D721Med (cell line): ENCODE measurements at regions not wholly inside any gene's neighbourhood (a gene's known extent, or its start where the extent isn't known, plus 50 kb on each side); places are given as distances from the start of the nearest gene placed in this dataset.

Experiments used
- DNase-seq: peaks from one replicate; pipeline ENCODE4 v3.0.0; 2011; ENCODE audit warnings: low spot score; ENCODE audit not compliant: insufficient read length
- FAIRE-seq: peaks from 2 replicates; lab custom pipeline; 2011; peaks lifted over from hg19 to GRCh38; lab: Jason Lieb, UNC
- CTCF ChIP-seq: IDR thresholded peaks from 2 replicates; pipeline ENCODE4 v1.5.1; 2012; ENCODE audit warnings: mild to moderate bottlenecking, control low read depth; ENCODE audit not compliant: insufficient read depth; ENCODE audit errors: missing control alignments

GRCh38 chr4:100722133-100722532 lies 204.3 kb upstream of the EMCN start:
- TF ChIP-seq CTCF, result no peak
- FAIRE-seq, result no peak
- DNase-seq, result no peak

- FAIRE-seq (no peak), DNase-seq (no peak)
- no peak for TF ChIP-seq CTCF
Observed at GRCh38 chr4:100721490-100721889, 203.7 kb upstream of the EMCN start.

DNA sequence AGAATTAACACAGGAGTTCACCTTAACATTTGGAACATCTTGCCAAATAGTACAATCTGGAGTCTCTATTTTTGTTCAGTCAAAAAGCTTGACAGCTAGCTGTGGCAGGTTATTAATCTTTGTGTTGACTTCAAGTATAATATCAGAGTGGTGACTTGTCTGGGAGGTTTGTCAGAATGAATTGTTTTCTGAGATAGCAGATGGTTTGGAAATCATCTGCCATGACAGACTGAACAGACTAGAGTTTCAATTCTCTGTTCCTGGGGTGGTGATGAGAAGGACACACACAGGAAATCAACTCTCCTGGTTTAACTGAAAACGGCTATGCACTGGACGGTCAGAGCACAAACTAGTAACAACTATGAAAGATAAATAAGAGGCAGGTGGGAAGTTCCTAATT lies 203.3 kb upstream of the EMCN start:
- DNase-seq, result no peak
- TF ChIP-seq CTCF, result no peak
- no peak for FAIRE-seq

- DNase-seq (no peak), FAIRE-seq (no peak)
- no peak for TF ChIP-seq CTCF
Observed at GRCh38 chr4:100716416-100716815, 198.6 kb upstream of the EMCN start.

DNA sequence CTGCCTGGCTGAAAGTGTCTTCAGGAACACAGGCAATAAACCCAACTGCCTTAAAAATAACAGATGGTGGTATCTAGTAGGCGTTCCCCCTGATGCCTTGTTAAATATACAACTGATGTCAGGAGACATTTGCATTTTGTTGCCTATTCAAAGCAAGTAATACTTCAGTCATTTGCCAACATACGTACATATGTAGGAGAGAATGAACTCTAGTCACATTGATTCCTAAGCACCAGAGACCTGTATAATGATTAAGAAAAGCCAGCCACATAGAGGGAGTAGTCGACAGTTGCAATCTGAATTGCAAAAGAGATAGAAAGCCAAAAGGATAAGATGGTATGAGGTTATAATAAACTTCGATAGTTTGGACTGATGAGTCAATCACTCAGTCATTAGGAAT lies 191.0 kb upstream of the EMCN start:
- no peak for TF ChIP-seq CTCF
- FAIRE-seq, result no peak

DNA sequence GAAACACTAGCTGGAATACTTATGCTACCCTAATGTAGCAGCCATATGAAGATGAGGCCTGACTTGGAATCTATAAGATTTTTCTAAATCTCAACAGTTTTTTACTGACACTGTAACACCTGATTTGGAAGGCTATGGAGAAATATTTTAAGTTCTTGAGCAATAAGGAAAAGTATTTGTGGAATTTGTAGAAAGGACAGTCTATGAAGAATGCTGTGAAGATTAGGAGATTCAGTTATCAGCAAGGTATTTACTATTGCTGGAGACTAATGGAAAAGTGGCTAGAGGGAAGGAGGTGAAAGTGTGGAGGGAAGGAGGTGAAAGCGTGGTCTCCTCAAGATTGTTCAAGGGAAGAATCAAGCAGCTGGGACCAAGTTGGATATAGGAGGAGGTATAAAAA lies 190.0 kb upstream of the EMCN start:
- DNase-seq, result no peak

More for the DNA sequence above, 191.0 kb upstream of the EMCN start:
- no peak for DNase-seq

DNA sequence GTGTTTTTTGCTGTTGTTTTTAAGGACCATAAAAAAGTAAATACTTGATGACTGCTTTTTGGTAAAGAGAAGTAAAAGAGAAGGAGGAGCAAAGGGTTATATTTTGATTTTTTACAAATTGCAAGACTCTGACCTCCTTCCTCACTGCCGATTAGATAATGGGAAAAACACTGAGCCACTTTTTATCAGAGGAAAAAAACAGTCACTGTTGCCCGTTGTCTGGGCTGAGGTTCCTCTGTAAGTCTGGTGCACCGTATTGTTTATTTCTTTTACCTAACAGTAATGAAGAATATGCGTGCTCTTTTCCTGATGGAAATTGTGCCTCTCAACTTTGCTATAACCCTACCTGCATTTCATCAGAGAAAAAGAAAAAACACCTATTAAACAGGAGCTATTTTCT lies 178.7 kb upstream of the EMCN start:
- no peak for TF ChIP-seq CTCF
- DNase-seq (no peak), FAIRE-seq (no peak)

More for the DNA sequence above, 190.0 kb upstream of the EMCN start:
- FAIRE-seq, result no peak
- no peak for TF ChIP-seq CTCF
